ENCODE measurements at regions not wholly inside any gene's neighbourhood (a gene's known extent, or its start where the extent isn't known, plus 50 kb on each side); places are given as distances from the start of the nearest gene placed in this dataset.

DNA sequence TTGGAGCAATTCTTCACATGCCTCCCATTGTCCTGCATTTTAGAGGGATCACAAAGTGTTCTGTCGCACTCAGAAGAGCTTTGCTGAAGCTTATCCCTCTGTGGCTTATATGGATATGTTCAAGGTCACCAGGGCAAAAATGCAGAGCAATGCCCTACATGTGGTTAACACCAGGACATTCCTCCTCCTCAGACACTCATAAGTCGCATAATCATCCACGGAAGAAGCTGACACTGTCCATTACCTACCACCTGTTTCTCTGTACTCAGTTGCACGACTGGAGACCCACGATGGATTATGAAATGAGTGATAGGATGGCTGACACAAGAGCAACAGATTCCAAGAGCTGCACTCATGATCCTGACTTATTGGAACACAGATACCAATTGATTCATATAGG lies 68.7 kb upstream of the PRDX4 start:
- H3K79me1 ChIP-seq (ENCODE audit: low read depth in 1 of 2, low read length in 2 of 2), result no peaks in the 10 kb centered on the region
- no peak overlapping the region for H2AFZ ChIP-seq (replicated peaks; ENCODE audit: low read length, poor library complexity)
- no peak overlapping the region for H3K27ac ChIP-seq (ENCODE audit: insufficient read depth, low read length)
- H3K23ac ChIP-seq (ENCODE audit: low read depth, low read length), result no peak overlapping the region
- no CpG with 5 or more reads among the region's 5 CpGs for WGBS, 2 experiments (ENCODE audit: extremely low coverage in 2 of 2, insufficient read length in 1 of 2)
- no peak for TF ChIP-seq RCOR1 (IDR thresholded peaks at IDR 0.05; ENCODE audit: insufficient replicate concordance, low read length)
- TF ChIP-seq POLR2A (IDR thresholded peaks at IDR 0.05; ENCODE audit: low read depth, low read length), result no peak
- no peak for TF ChIP-seq RFX5 (IDR thresholded peaks at IDR 0.05; ENCODE audit: low read depth, low read length)
- no peak for TF ChIP-seq MAFK (IDR thresholded peaks at IDR 0.05; ENCODE audit: low read depth, low read length)
- TF ChIP-seq, protein P1, sequence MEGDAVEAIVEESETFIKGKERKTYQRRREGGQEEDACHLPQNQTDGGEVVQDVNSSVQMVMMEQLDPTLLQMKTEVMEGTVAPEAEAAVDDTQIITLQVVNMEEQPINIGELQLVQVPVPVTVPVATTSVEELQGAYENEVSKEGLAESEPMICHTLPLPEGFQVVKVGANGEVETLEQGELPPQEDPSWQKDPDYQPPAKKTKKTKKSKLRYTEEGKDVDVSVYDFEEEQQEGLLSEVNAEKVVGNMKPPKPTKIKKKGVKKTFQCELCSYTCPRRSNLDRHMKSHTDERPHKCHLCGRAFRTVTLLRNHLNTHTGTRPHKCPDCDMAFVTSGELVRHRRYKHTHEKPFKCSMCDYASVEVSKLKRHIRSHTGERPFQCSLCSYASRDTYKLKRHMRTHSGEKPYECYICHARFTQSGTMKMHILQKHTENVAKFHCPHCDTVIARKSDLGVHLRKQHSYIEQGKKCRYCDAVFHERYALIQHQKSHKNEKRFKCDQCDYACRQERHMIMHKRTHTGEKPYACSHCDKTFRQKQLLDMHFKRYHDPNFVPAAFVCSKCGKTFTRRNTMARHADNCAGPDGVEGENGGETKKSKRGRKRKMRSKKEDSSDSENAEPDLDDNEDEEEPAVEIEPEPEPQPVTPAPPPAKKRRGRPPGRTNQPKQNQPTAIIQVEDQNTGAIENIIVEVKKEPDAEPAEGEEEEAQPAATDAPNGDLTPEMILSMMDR (conservative IDR thresholded peaks at IDR 0.05; ENCODE audit: low read depth, low read length), result no peak
- TF ChIP-seq BHLHE40 (IDR thresholded peaks at IDR 0.05; ENCODE audit: low read depth, low read length), result no peak
- TF ChIP-seq MXI1 (IDR thresholded peaks at IDR 0.05; ENCODE audit: borderline replicate concordance, low read depth, low read length), result no peak
- TF ChIP-seq RAD21 (IDR thresholded peaks at IDR 0.05; ENCODE audit: low read length), result no peak
- no peak for TF ChIP-seq NFE2L2 (IDR thresholded peaks at IDR 0.05; ENCODE audit: low read depth, low read length)
- TF ChIP-seq CHD1 (IDR thresholded peaks at IDR 0.05; ENCODE audit: low read depth, low read length), result no peak
- TF ChIP-seq FOS (IDR thresholded peaks at IDR 0.05; ENCODE audit: low read depth, low read length), result no peak
- TF ChIP-seq, protein P2, sequence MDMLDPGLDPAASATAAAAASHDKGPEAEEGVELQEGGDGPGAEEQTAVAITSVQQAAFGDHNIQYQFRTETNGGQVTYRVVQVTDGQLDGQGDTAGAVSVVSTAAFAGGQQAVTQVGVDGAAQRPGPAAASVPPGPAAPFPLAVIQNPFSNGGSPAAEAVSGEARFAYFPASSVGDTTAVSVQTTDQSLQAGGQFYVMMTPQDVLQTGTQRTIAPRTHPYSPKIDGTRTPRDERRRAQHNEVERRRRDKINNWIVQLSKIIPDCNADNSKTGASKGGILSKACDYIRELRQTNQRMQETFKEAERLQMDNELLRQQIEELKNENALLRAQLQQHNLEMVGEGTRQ (IDR thresholded peaks at IDR 0.05; ENCODE audit: low read depth, low read length), result no peak
- TF ChIP-seq SMC3 (IDR thresholded peaks at IDR 0.05; ENCODE audit: low read depth, low read length), result no peak
- no peaks in the 10 kb centered on the region for H3K9me3 ChIP-seq (ENCODE audit: control insufficient read depth, insufficient read depth, low read length)
- H3K4ac ChIP-seq (ENCODE audit: low read depth, low read length), result no peak overlapping the region
- CTCF ChIA-PET, result no interaction called here
- H3K9ac ChIP-seq (ENCODE audit: low read depth, low read length), result no peak overlapping the region
- H3K4me1 ChIP-seq (ENCODE audit: control insufficient read depth, insufficient read depth, low read length), result no peaks in the 10 kb centered on the region
- H4K8ac ChIP-seq (ENCODE audit: low read depth in 2 of 2, low read length in 2 of 2), result no peak overlapping the region
- H3K4me3 ChIP-seq (ENCODE audit: insufficient read depth, low read depth, low read length), result no peak overlapping the region
- H4K20me1 ChIP-seq (ENCODE audit: insufficient read depth, low read length), result no peaks in the 10 kb centered on the region
- ATAC-seq (ENCODE audit: low read depth) (no peak), DNase-seq (no peak)
- dilution Hi-C loops (cut with HindIII; ENCODE audit: low sequenced_read_pairs, unreplicated experiment), result no loop called here
- H2AK9ac ChIP-seq (replicated peaks; ENCODE audit: low read depth, low read length, poor library complexity), result no peak overlapping the region
- H3K27me3 ChIP-seq (ENCODE audit: control insufficient read depth, insufficient read depth, low read length), result no peaks in the 10 kb centered on the region; the same call in 1 of the 2 replicates
- intact Hi-C loops (cut with micrococcal nuclease), result no loop called here
- in situ Hi-C loops (cut with MboI; ENCODE audit: low sequenced_read_pairs), result no loop called here
- no peak overlapping the region for H3K18ac ChIP-seq (ENCODE audit: low read depth, low read length)
- H2BK15ac ChIP-seq (ENCODE audit: low read depth, low read length), result no peak overlapping the region
- H3K9me1 ChIP-seq (ENCODE audit: insufficient read depth, low read length), result no peaks in the 10 kb centered on the region
- BruUV-seq (replicated peaks), result no TSS peak
- H3K56ac ChIP-seq (ENCODE audit: extremely low read depth, insufficient read depth, low read length), result no peak overlapping the region
- no peak overlapping the region for H2BK20ac ChIP-seq (ENCODE audit: low read depth, low read length)
- no peaks in the 10 kb centered on the region for H3K36me3 ChIP-seq (ENCODE audit: control insufficient read depth, insufficient read depth, low read length)
- no peak overlapping the region for H3K14ac ChIP-seq (replicated peaks; ENCODE audit: low read depth, low read length)
- H3K4me2 ChIP-seq (ENCODE audit: low read depth, low read length), result no peak overlapping the region
- H2BK120ac ChIP-seq (ENCODE audit: low read depth, low read length), result no peak overlapping the region
- POLR2A ChIA-PET (ENCODE audit: unreplicated experiment), result no interaction called here
- no peak overlapping the region for H2AK5ac ChIP-seq (ENCODE audit: low read depth, low read length)
- no peak overlapping the region for H4K5ac ChIP-seq (ENCODE audit: low read depth, low read length)
- H4K91ac ChIP-seq (ENCODE audit: insufficient read depth, low read depth, low read length), result no peak overlapping the region
- H2BK5ac ChIP-seq (ENCODE audit: low read depth, low read length, poor library complexity, severe bottlenecking), result no peak overlapping the region
